ENCODE measurements at regions not wholly inside any gene's neighbourhood (a gene's known extent, or its start where the extent isn't known, plus 50 kb on each side); places are given as distances from the start of the nearest gene placed in this dataset.

DNA sequence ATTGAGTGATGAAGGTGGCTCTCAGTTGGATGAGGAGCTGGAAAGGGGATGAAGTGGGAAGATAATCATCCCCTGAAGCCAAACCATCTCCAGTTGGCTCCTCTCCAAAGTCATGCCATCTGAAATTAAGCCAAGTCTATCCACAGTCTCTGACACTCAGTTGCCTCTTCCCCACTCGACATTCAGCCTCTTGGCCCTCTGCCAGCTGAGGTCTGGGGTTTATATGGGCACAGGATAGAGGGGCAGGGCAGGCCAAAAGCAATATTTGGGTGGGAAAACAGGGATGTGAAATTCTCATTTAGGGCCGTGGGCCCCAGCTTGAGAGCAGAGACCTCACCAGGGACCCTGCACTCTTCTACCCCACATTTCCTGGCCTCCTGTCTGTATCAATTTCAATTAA lies 85.9 kb downstream of the SLITRK1 start:
- DNase-seq (no peak), ATAC-seq (no peak)
- intact Hi-C loops (cut with DNase I), result no loop called here
- WGBS, 3 donors, result 47 to 67% (median 63%) methylated on average over 2 of the region's 2 CpGs
- Histone ChIP-seq H3K27me3 (ENCODE audit: insufficient read depth in 3 of 3, low read length in 2 of 3) (no peaks in the 10 kb centered on the region), H3K4me1 (no peaks in the 10 kb centered on the region), H3K4me3 (no peak overlapping the region), H3K36me3 (ENCODE audit: insufficient read depth in 1 of 2, low read depth in 1 of 2) (no peaks in the 10 kb centered on the region), H3K27ac (no peak overlapping the region), H3K9me3 (no peaks in the 10 kb centered on the region)
- TF ChIP-seq, protein P1, sequence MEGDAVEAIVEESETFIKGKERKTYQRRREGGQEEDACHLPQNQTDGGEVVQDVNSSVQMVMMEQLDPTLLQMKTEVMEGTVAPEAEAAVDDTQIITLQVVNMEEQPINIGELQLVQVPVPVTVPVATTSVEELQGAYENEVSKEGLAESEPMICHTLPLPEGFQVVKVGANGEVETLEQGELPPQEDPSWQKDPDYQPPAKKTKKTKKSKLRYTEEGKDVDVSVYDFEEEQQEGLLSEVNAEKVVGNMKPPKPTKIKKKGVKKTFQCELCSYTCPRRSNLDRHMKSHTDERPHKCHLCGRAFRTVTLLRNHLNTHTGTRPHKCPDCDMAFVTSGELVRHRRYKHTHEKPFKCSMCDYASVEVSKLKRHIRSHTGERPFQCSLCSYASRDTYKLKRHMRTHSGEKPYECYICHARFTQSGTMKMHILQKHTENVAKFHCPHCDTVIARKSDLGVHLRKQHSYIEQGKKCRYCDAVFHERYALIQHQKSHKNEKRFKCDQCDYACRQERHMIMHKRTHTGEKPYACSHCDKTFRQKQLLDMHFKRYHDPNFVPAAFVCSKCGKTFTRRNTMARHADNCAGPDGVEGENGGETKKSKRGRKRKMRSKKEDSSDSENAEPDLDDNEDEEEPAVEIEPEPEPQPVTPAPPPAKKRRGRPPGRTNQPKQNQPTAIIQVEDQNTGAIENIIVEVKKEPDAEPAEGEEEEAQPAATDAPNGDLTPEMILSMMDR (IDR thresholded peaks at IDR 0.05), result no peak

DNA sequence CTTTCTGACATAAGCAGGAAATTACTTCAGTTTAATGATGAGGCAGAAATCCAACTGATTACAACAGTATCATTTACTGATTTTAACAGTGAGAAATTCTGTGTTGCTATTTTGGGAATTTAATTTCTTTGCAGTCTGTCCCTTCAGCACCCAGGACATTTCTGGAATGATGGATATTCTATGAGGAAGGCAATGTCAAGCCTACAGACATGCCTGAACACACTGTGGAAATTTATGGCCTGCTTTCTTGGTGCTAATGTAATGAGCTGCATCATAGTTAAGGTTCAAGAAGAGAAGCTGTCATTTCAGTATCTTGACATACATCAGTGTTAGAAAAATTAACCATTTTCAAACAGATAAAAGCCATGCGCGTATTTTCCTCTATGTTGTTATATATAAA lies 87.7 kb downstream of the SLITRK1 start:
- DNase-seq, result no peak
- TF ChIP-seq, protein P1 (IDR thresholded peaks at IDR 0.05), result no peak
- no peak for ATAC-seq
- Histone ChIP-seq H3K27ac (no peak overlapping the region), H3K4me1 (no peaks in the 10 kb centered on the region), H3K36me3 (ENCODE audit: insufficient read depth in 1 of 2, low read depth in 1 of 2) (no peaks in the 10 kb centered on the region), H3K4me3 (no peak overlapping the region), H3K27me3 (ENCODE audit: insufficient read depth in 3 of 3, low read length in 2 of 3) (no peaks in the 10 kb centered on the region), H3K9me3 (no peaks in the 10 kb centered on the region)
- intact Hi-C loops (cut with DNase I), result no loop called here
- 93 to 94% (median 94%) methylated on average over 2 of the region's 2 CpGs for WGBS, 3 donors

DNA sequence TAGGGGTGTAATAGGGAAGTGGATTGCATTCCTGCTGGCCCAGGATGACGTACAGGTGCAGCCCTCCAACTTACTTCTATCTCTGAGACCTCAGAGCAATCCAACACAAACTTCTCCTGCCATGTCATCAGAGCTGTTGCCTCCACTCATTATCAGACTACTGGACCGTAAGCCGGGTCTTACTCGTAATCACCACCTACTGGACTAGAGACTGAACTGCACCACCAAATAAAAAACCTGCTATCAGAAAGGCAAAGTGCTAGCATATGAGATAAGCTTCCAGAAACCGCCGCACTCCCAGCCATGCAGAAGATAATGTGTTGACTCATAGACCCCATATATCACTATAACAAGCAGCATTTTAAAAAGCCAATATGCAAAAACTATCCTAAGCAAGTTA lies 102.0 kb downstream of the SLITRK1 start:
- Histone ChIP-seq H3K4me3 (no peak overlapping the region), H3K9me3 (no peaks in the 10 kb centered on the region), H3K27ac (no peak overlapping the region), H3K27me3 (ENCODE audit: insufficient read depth in 3 of 3, low read length in 2 of 3) (no peaks in the 10 kb centered on the region), H3K4me1 (no peaks in the 10 kb centered on the region), H3K36me3 (ENCODE audit: insufficient read depth in 1 of 2, low read depth in 1 of 2) (no peaks in the 10 kb centered on the region)
- TF ChIP-seq, protein P1 (IDR thresholded peaks at IDR 0.05), result no peak
- ATAC-seq (no peak), DNase-seq (no peak)
- intact Hi-C loops (cut with DNase I), result no loop called here
- WGBS, 3 donors, result 60 to 68% (median 66%) methylated on average over 6 of the region's 6 CpGs

DNA sequence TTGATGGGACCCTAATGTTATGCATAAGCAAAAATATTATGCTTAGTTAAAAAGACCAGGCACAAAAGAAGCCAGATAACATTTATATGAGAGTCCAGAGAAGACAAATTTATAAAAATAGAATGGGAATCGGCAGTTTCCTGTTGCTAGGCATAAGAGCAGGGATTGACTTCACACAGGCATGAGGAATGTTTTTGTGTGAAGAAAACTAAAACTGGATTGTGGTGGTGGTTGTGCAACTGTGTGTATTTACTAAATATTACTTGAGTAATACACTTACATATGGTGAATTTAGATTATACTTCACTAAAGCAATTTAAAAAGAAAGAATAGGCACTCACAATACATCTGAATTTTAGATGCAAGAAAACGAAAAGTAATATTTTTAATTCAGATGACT lies 108.3 kb downstream of the SLITRK1 start:
- no peaks in the 10 kb centered on the region for H3K27me3 ChIP-seq (ENCODE audit: insufficient read depth in 3 of 3, low read length in 2 of 3)
- intact Hi-C loops (cut with DNase I), result no loop called here
- TF ChIP-seq, protein P1 (IDR thresholded peaks at IDR 0.05), result no peak
- whole genome bisulfite sequencing, 3 donors, result 70 to 77% (median 72%) methylated on average over 2 of the region's 2 CpGs
- DNase-seq (no peak), ATAC-seq (no peak)
- no peaks in the 10 kb centered on the region for H3K36me3 ChIP-seq (ENCODE audit: insufficient read depth in 1 of 2, low read depth in 1 of 2)
- H3K4me1 ChIP-seq, result no peaks in the 10 kb centered on the region
- H3K27ac ChIP-seq, result no peak overlapping the region
- H3K4me3 ChIP-seq, result no peak overlapping the region
- no peaks in the 10 kb centered on the region for H3K9me3 ChIP-seq

DNA sequence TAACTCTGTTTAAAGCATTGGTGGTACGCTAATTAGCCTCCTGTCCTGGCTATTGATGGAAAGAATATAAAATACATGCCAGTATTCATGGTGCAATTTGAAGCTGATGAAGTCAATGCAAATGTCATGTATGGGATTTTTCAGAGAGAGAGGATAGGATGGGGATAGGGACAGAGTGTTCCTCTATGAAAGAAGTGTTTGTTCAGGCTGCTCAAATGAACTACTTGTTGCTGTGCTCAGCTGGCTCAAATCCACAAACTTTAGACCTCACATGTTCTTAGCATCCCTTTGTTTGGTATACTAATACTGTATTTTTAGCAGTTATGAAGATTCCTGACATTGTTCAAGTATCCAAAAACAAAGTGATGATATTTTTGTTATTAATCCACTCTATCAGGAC lies 116.5 kb downstream of the SLITRK1 start:
- Histone ChIP-seq H3K36me3 (ENCODE audit: insufficient read depth in 1 of 2, low read depth in 1 of 2) (no peaks in the 10 kb centered on the region), H3K27ac (no peak overlapping the region), H3K9me3 (no peaks in the 10 kb centered on the region), H3K27me3 (ENCODE audit: insufficient read depth in 3 of 3, low read length in 2 of 3) (no peaks in the 10 kb centered on the region), H3K4me3 (no peak overlapping the region), H3K4me1 (no peaks in the 10 kb centered on the region)
- DNase-seq (no peak), ATAC-seq (no peak)
- TF ChIP-seq, protein P1 (IDR thresholded peaks at IDR 0.05), result no peak
- intact Hi-C loops (cut with DNase I), result no loop called here
- WGBS, 3 donors, result 53 to 70% (median 57%) methylated on average over 1 of the region's 1 CpG
